PFSK-1 (cell line): ENCODE measurements at regions not wholly inside any gene's neighbourhood (a gene's known extent, or its start where the extent isn't known, plus 50 kb on each side); places are given as distances from the start of the nearest gene placed in this dataset.

Experiments
- FOXP2 ChIP-seq: optimal IDR thresholded peaks from 2 replicates; pipeline ENCODE3; 2011; ENCODE audit warnings: borderline replicate concordance, control low read depth, inconsistent platforms; ENCODE audit not compliant: insufficient read depth; ENCODE audit errors: extremely low read length, extremely low read depth
- POLR2AphosphoS5 ChIP-seq: IDR thresholded peaks from 2 replicates; pipeline ENCODE4 v1.6.1; 2012; ENCODE audit warnings: low read depth, mild to moderate bottlenecking, control low read depth, low read length, moderate library complexity
- REST ChIP-seq, 2 experiments: IDR thresholded peaks; 2 replicates each; pipeline versions ENCODE4 v1.6.1 to v1.8.0; 2011 to 2012; ENCODE audit warnings: low read depth in 2 of 2, low read length in 2 of 2, control low read depth in 1 of 2, inconsistent platforms in 1 of 2, mild to moderate bottlenecking in 1 of 2, moderate library complexity in 1 of 2; ENCODE audit not compliant: insufficient read depth in 1 of 2
- SIN3A ChIP-seq: IDR thresholded peaks from 2 replicates; pipeline ENCODE4 v1.6.1; 2012; ENCODE audit warnings: mild to moderate bottlenecking, low read length, moderate library complexity, borderline replicate concordance; ENCODE audit not compliant: insufficient read depth
- TAF1 ChIP-seq: IDR thresholded peaks from 2 replicates; pipeline ENCODE4 v1.6.1; 2012; ENCODE audit warnings: low read length, control low read depth, borderline replicate concordance; ENCODE audit not compliant: insufficient read depth

GRCh38 chr2:143981428-143981827 is 538.5 kb downstream of the ZEB2 start:
- TF ChIP-seq TAF1 (no peak), SIN3A (no peak), REST (IDR thresholded peaks at IDR 0.05; ENCODE audit: insufficient read depth in 1 of 2, low read depth in 2 of 2, low read length in 2 of 2) (no peak), FOXP2 (no peak)

GRCh38 chr2:143977356-143977755 is 542.6 kb downstream of the ZEB2 start:
- TF ChIP-seq POLR2AphosphoS5 (no peak), REST (IDR thresholded peaks at IDR 0.05; ENCODE audit: insufficient read depth in 1 of 2, low read depth in 2 of 2, low read length in 2 of 2) (no peak), SIN3A (no peak), FOXP2 (no peak), TAF1 (no peak)

- TF ChIP-seq POLR2AphosphoS5: no peak
- TF ChIP-seq SIN3A: no peak
- TF ChIP-seq FOXP2: no peak
- TF ChIP-seq TAF1: no peak
- TF ChIP-seq REST (IDR thresholded peaks at IDR 0.05; ENCODE audit: insufficient read depth in 1 of 2, low read depth in 2 of 2, low read length in 2 of 2): no peak
These were observed 544.7 kb downstream of the ZEB2 start for GRCh38 chr2:143975216-143975615.

GRCh38 chr2:143974262-143974661 is 545.7 kb downstream of the ZEB2 start:
- no peak for TF ChIP-seq REST (IDR thresholded peaks at IDR 0.05; ENCODE audit: insufficient read depth in 1 of 2, low read depth in 2 of 2, low read length in 2 of 2)
- no peak for TF ChIP-seq SIN3A
- no peak for TF ChIP-seq FOXP2
- no peak for TF ChIP-seq TAF1
- TF ChIP-seq POLR2AphosphoS5: no peak

GRCh38 chr2:143968860-143969259 is 551.1 kb downstream of the ZEB2 start:
- TF ChIP-seq TAF1 (no peak), REST (IDR thresholded peaks at IDR 0.05; ENCODE audit: insufficient read depth in 1 of 2, low read depth in 2 of 2, low read length in 2 of 2) (no peak), FOXP2 (no peak), SIN3A (no peak), POLR2AphosphoS5 (no peak)
